ENCODE measurements at regions not wholly inside any gene's neighbourhood (a gene's known extent, or its start where the extent isn't known, plus 50 kb on each side); places are given as distances from the start of the nearest gene placed in this dataset.

DNA sequence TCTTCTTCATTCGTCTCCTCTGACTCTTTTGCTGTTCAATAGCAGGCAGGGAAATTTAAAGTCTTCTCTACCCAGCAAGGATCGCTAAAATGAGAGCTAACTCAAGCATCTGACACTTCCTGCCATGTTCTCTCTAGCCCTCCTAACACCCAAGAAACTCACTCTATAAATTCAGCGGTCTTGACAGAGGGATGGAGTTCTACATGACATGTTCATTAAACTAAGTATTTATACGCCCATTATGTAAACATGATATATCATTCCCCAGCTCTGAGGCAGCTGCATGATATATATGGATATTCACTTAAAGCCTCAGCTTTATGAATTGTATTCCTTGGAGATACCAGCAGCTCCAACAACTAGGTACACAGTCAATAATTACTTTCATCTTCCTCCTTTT lies 231.0 kb downstream of the METTL4 start:
- TF ChIP-seq, protein P1, sequence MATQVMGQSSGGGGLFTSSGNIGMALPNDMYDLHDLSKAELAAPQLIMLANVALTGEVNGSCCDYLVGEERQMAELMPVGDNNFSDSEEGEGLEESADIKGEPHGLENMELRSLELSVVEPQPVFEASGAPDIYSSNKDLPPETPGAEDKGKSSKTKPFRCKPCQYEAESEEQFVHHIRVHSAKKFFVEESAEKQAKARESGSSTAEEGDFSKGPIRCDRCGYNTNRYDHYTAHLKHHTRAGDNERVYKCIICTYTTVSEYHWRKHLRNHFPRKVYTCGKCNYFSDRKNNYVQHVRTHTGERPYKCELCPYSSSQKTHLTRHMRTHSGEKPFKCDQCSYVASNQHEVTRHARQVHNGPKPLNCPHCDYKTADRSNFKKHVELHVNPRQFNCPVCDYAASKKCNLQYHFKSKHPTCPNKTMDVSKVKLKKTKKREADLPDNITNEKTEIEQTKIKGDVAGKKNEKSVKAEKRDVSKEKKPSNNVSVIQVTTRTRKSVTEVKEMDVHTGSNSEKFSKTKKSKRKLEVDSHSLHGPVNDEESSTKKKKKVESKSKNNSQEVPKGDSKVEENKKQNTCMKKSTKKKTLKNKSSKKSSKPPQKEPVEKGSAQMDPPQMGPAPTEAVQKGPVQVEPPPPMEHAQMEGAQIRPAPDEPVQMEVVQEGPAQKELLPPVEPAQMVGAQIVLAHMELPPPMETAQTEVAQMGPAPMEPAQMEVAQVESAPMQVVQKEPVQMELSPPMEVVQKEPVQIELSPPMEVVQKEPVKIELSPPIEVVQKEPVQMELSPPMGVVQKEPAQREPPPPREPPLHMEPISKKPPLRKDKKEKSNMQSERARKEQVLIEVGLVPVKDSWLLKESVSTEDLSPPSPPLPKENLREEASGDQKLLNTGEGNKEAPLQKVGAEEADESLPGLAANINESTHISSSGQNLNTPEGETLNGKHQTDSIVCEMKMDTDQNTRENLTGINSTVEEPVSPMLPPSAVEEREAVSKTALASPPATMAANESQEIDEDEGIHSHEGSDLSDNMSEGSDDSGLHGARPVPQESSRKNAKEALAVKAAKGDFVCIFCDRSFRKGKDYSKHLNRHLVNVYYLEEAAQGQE (IDR thresholded peaks at IDR 0.05): no peak
- TF ChIP-seq CTCF (IDR thresholded peaks at IDR 0.05; ENCODE audit: low read depth, low read length, missing input control): no peak
